ENCODE measurements at regions not wholly inside any gene's neighbourhood (a gene's known extent, or its start where the extent isn't known, plus 50 kb on each side); places are given as distances from the start of the nearest gene placed in this dataset.

- in situ Hi-C loops (cut with HindIII; ENCODE audit: low sequenced_read_pairs): no loop called here
- H3K4me3 ChIP-seq (ENCODE audit: low read depth, low read length): no peak overlapping the region
- TF ChIP-seq CTCF (IDR thresholded peaks at IDR 0.05; ENCODE audit: low read depth, low read length): no peak
- no peak for DNase-seq (ENCODE audit: low read depth, low spot score)
These were observed 135.7 kb upstream of the SLC7A14 start for GRCh38 chr3:170721563-170721962.

GRCh38 chr3:170719300-170719699, 133.4 kb upstream of the SLC7A14 start:
- in situ Hi-C loops (cut with HindIII; ENCODE audit: low sequenced_read_pairs): no loop called here
- TF ChIP-seq CTCF (IDR thresholded peaks at IDR 0.05; ENCODE audit: low read depth, low read length): no peak
- DNase-seq (ENCODE audit: low read depth, low spot score): no peak
- H3K4me3 ChIP-seq (ENCODE audit: low read depth, low read length): no peak overlapping the region

GRCh38 chr3:170718848-170719247, 133.0 kb upstream of the SLC7A14 start:
- no peak for TF ChIP-seq CTCF (IDR thresholded peaks at IDR 0.05; ENCODE audit: low read depth, low read length)
- no peak for DNase-seq (ENCODE audit: low read depth, low spot score)
- no peak overlapping the region for H3K4me3 ChIP-seq (ENCODE audit: low read depth, low read length)
- in situ Hi-C loops (cut with HindIII; ENCODE audit: low sequenced_read_pairs): no loop called here

GRCh38 chr3:170717410-170718402, 131.8 kb upstream of the SLC7A14 start:
- H3K4me3 ChIP-seq (ENCODE audit: low read depth, low read length): no peak overlapping the region
- peak; percentile 62 for DNase-seq (ENCODE audit: low read depth, low spot score)
- in situ Hi-C loops (cut with HindIII; ENCODE audit: low sequenced_read_pairs): no loop called here
- TF ChIP-seq CTCF (IDR thresholded peaks at IDR 0.05; ENCODE audit: low read depth, low read length): no peak

- in situ Hi-C loops (cut with HindIII; ENCODE audit: low sequenced_read_pairs): no loop called here
- TF ChIP-seq CTCF (IDR thresholded peaks at IDR 0.05; ENCODE audit: low read depth, low read length): no peak
- H3K4me3 ChIP-seq (ENCODE audit: low read depth, low read length): no peak overlapping the region
- no peak for DNase-seq (ENCODE audit: low read depth, low spot score)
These were observed 130.4 kb upstream of the SLC7A14 start for GRCh38 chr3:170716172-170716805.

- peak; percentile 79 for DNase-seq (ENCODE audit: low read depth, low spot score)
- H3K4me3 ChIP-seq (ENCODE audit: low read depth, low read length): no peak overlapping the region
- in situ Hi-C loops (cut with HindIII; ENCODE audit: low sequenced_read_pairs): no loop called here
- TF ChIP-seq CTCF (IDR thresholded peaks at IDR 0.05; ENCODE audit: low read depth, low read length): no peak
These were observed 129.0 kb upstream of the SLC7A14 start for GRCh38 chr3:170714562-170715535.

All from astrocyte of the spinal cord (primary cell).